GM21619 (cell line): ENCODE measurements at regions not wholly inside any gene's neighbourhood (a gene's known extent, or its start where the extent isn't known, plus 50 kb on each side); places are given as distances from the start of the nearest gene placed in this dataset.
"Not testable (repeated sequence)": the region's sequence is repeated elsewhere in the genome, so short reads cannot be mapped to it uniquely, and the experiment has no call there.

Experiments used
- ATAC-seq: cut with Tn5 transposase; IDR thresholded peaks from one replicate; pipeline ENCODE4 v1.9.1; 2021; ENCODE audit not compliant: unreplicated experiment

DNA sequence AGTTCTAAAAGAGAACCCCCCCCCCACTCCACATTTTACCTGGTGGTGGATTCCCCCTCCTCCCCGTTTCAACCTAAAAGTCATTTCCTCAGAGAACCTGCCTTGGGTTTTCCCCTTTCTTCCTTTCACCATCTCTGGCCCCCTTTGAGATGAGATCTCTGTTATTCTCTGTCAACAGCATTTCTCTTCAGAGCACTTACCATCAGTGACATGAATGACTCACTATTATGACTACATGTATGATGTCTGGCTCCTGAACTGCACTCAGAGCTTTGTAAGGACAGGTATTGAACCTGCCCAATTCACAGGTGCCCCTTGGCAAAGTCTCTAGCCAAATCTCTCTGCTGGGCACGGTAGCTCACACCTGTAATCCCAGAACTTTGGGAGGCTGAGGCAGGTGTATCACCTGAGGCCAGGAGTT is 61.4 kb upstream of the JARID2 start:
- ATAC-seq, result no peak

DNA sequence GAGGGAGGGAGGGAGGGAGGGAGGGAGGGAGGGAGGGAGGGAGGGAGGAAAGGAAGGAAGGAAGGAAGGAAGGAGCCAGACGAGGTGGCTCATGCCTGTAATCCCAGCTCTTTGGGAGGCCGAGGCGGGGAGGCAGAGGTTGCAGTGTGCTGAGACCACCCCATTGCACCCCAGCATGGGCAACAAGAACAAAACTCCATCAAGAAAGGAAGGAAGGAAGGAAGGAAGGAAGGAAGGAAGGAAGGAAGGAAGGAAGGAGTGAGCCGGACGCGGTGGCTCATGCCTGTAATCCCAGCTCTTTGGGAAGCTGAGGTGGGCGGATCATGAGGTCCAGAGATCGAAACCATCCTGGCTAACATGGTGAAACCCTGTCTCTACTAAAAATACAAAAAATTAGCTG is 60.8 kb upstream of the JARID2 start:
- ATAC-seq, result not testable (repeated sequence)

DNA sequence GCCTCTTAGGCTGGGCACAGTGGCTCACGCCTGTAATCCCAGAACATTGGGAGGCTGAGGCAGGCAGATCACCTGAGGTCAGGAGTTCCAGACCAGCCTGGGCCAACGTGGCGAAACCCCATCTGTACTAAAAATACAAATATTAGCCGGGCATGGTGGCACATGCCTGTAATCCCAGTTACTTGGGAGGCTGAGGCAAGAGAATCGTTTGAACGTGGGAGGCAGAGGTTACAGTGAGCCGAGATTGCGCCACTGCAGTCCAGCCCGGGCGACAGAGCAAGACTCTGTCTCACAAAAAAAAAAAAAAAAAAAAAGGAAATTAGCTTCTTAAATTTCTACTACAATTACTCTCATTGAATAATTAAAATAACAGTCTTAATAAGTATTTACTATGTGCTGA is 52.4 kb upstream of the JARID2 start:
- ATAC-seq, result not testable (repeated sequence)

DNA sequence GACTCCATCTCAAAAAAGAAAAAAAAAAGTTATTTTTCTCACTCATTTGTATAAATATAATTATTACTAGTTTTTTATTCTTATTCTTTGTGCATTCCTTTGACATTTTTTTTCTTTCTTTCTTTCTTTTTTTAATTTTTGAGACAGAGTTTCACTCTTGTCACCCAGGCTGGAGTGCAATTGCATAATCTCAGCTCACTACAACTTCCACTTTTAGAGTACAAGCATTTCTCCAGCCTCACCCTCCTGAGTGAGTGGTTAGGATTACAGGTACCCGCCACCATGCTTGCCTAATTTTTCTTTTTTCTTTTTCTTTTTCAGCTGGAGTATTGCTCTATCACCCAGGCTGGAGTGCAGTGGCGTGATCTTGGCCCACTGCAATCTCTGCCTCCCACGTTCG is 51.4 kb upstream of the JARID2 start:
- ATAC-seq, result no peak
